ENCODE measurements at regions not wholly inside any gene's neighbourhood (a gene's known extent, or its start where the extent isn't known, plus 50 kb on each side); places are given as distances from the start of the nearest gene placed in this dataset.

- no peaks in the 10 kb centered on the region for H3K27me3 ChIP-seq (replicated peaks)
- DNase-seq: no peak
- H3K4me3 ChIP-seq (ENCODE audit: low read depth, low read length): no peak overlapping the region
- TF ChIP-seq CTCF (IDR thresholded peaks at IDR 0.05; ENCODE audit: low read depth, low read length, missing control alignments): no peak
- no peak overlapping the region for H3K27ac ChIP-seq
- H3K36me3 ChIP-seq (replicated peaks): no peaks in the 10 kb centered on the region
- in situ Hi-C loops (cut with HindIII; ENCODE audit: low pct_ligation_motif_present, low sequenced_read_pairs): no loop called here
Observed at GRCh38 chr2:102078773-102079172, 63.8 kb upstream of the IL1R1 start.

GRCh38 chr2:102080451-102081242 lies 61.9 kb upstream of the IL1R1 start:
- no peak for DNase-seq
- in situ Hi-C loops (cut with HindIII; ENCODE audit: low pct_ligation_motif_present, low sequenced_read_pairs): no loop called here
- no peak overlapping the region for H3K4me3 ChIP-seq (ENCODE audit: low read depth, low read length)
- no peak overlapping the region for H3K27ac ChIP-seq
- TF ChIP-seq CTCF (IDR thresholded peaks at IDR 0.05; ENCODE audit: low read depth, low read length, missing control alignments): no peak
- no peaks in the 10 kb centered on the region for H3K36me3 ChIP-seq (replicated peaks)
- no peaks in the 10 kb centered on the region for H3K27me3 ChIP-seq (replicated peaks)

GRCh38 chr2:102081243-102081522 lies 61.4 kb upstream of the IL1R1 start:
- Histone ChIP-seq H3K4me3 (ENCODE audit: low read depth, low read length) (no peak overlapping the region), H3K27me3 (replicated peaks) (no peaks in the 10 kb centered on the region), H3K36me3 (replicated peaks) (no peaks in the 10 kb centered on the region), H3K27ac (no peak overlapping the region)
- no peak for DNase-seq
- in situ Hi-C loops (cut with HindIII; ENCODE audit: low pct_ligation_motif_present, low sequenced_read_pairs): no loop called here
- no peak for TF ChIP-seq CTCF (IDR thresholded peaks at IDR 0.05; ENCODE audit: low read depth, low read length, missing control alignments)

- no peak overlapping the region for H3K4me3 ChIP-seq (ENCODE audit: low read depth, low read length)
- in situ Hi-C loops (cut with HindIII; ENCODE audit: low pct_ligation_motif_present, low sequenced_read_pairs): no loop called here
- no peaks in the 10 kb centered on the region for H3K27me3 ChIP-seq (replicated peaks)
- no peaks in the 10 kb centered on the region for H3K36me3 ChIP-seq (replicated peaks)
- no peak for DNase-seq
- no peak for TF ChIP-seq CTCF (IDR thresholded peaks at IDR 0.05; ENCODE audit: low read depth, low read length, missing control alignments)
- H3K27ac ChIP-seq: peak overlapping the region; percentile 83
Observed at GRCh38 chr2:102081606-102082005, 60.9 kb upstream of the IL1R1 start.

- TF ChIP-seq CTCF (IDR thresholded peaks at IDR 0.05; ENCODE audit: low read depth, low read length, missing control alignments): no peak
- in situ Hi-C loops (cut with HindIII; ENCODE audit: low pct_ligation_motif_present, low sequenced_read_pairs): no loop called here
- Histone ChIP-seq H3K4me3 (ENCODE audit: low read depth, low read length) (no peak overlapping the region), H3K27me3 (replicated peaks) (no peaks in the 10 kb centered on the region), H3K27ac (peak overlapping the region; percentile 83), H3K36me3 (replicated peaks) (no peaks in the 10 kb centered on the region)
- DNase-seq: peak; percentile 84
Observed at GRCh38 chr2:102082571-102083392, 59.8 kb upstream of the IL1R1 start.

All from brain microvascular endothelial cell (primary cell).